ENCODE measurements at regions not wholly inside any gene's neighbourhood (a gene's known extent, or its start where the extent isn't known, plus 50 kb on each side); places are given as distances from the start of the nearest gene placed in this dataset.
"Not testable (repeated sequence)": the region's sequence is repeated elsewhere in the genome, so short reads cannot be mapped to it uniquely, and the experiment has no call there.

DNA sequence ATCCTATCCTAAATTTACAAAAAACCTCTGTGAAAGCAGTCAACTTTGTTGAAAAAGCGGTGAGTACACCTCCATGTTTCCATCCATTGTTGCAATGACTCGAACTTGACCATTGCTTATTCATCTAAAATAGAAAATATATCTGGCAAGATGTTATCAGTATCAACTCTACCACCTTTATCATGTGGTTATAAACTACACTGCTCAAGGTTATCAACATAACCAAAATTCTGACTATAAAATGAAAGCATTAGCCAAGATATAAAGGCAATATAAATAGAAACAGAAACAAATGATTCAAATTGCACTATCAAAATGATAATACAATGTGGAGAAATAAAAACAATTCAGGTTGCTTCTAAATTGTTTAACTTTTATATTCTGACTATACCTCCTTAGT is 150.0 kb downstream of the AVL9 start:
- DNase-seq = not testable (repeated sequence)

DNA sequence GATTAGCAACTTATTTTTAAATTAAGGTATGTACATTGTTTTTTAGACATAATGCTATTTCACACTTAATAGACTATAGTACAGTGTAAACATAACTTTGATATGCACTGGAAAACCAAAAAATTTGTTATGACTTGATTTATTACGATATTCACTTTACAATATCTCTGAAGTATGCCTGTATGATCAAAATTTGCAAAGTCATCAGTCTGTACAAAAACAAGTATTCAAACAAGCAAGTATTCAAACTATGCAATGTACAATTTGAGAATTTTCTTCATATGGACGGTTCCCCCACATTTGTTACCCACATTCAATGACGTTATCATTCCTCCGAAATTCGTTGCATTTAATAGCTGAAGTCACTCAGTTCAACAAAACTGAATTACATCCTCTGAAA is 147.9 kb downstream of the AVL9 start:
- DNase-seq = no peak

DNA sequence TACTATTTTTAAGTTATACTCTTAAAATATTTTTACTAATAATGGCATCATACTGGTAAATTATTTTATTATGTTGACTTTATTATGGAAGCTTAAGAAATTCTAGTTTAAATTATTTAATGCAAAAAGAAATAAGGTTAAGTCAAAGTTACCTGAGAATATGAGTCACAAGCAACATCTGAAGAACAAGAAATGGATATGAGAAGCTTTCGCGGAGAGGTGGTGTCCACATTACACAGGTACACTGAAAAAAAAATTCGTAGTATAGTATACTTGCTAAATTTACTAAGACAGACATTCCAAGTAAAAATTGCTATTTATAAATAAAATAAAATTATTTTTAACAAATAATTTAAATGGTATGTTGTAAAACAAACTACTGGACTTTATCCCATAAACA is 143.8 kb downstream of the AVL9 start:
- no peak for DNase-seq

DNA sequence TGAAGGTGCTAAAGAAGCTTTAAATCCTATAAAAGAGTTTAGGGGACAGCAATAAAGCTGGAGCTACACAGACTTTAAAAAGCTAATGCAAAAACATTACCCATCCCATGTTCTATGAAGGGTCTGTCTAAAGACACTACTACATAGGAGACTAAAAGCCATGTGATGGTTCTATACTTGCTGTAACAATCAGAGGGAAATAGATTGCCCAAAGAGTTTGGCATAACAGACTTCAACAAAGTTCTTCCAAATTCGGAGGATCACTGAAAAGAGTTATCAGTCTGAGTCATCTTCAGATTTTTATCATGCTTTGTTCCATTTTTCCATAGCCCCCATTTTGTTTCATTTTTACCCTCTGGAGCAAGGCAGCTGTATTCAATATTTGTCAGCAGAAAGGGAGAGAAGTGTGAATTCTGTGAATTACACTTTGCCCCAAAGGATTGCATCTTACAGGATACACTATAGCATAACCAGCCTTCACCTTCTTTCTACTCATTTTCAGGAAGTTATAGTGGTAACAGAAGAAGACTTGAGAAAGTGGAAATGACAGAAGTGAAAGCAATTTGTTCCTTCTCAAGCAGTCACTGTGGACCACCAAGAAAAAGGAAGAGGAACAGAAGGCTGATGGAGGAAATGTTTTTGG is 143.3 kb downstream of the AVL9 start:
- not testable (repeated sequence) for DNase-seq

Data from CD4-positive, alpha-beta T cell treated with Interleukin-10 for 1 hour (primary cell).